KBM-7 (cell line): ENCODE measurements at regions not wholly inside any gene's neighbourhood (a gene's known extent, or its start where the extent isn't known, plus 50 kb on each side); places are given as distances from the start of the nearest gene placed in this dataset.

ENCODE experiments used
- DNase-seq: peaks from one replicate; pipeline ENCODE4 v3.0.0-alpha.2; 2015
- in situ Hi-C: fragments of 300-500 bp; cut with MboI; formaldehyde crosslinking; loops from 2 replicates; pipeline ENCODE4 v1.14.3; 2020; ENCODE audit warnings: low sequenced_read_pairs, low pct_unique_long_range_greater_than_20kb, mixed read lengths

- in situ Hi-C loops: no loop called here
- no peak for DNase-seq
Measured at GRCh38 chr9:106689089-106689488, 173.9 kb upstream of the ZNF462 start.

- DNase-seq: no peak
- in situ Hi-C loops: no loop called here
Measured at GRCh38 chr9:106691627-106692026, 171.3 kb upstream of the ZNF462 start.

GRCh38 chr9:106693558-106693957, 169.4 kb upstream of the ZNF462 start:
- DNase-seq: no peak
- in situ Hi-C loops: no loop called here

- in situ Hi-C loops: no loop called here
- DNase-seq: no peak
Measured at GRCh38 chr9:106696804-106697203, 166.2 kb upstream of the ZNF462 start.

GRCh38 chr9:106697390-106697749, 165.6 kb upstream of the ZNF462 start:
- in situ Hi-C loops: no loop called here
- DNase-seq: no peak

GRCh38 chr9:106697750-106698502, 165.0 kb upstream of the ZNF462 start:
- no peak for DNase-seq
- in situ Hi-C loops: no loop called here

- no peak for DNase-seq
- in situ Hi-C loops: no loop called here
Measured at GRCh38 chr9:106700676-106701075, 162.3 kb upstream of the ZNF462 start.

GRCh38 chr9:106701611-106702010, 161.4 kb upstream of the ZNF462 start:
- no peak for DNase-seq
- in situ Hi-C loops: no loop called here

GRCh38 chr9:106704056-106704615, 158.8 kb upstream of the ZNF462 start:
- in situ Hi-C loops: no loop called here
- no peak for DNase-seq

GRCh38 chr9:106707291-106707690, 155.7 kb upstream of the ZNF462 start:
- DNase-seq: no peak
- in situ Hi-C loops: no loop called here

- DNase-seq: no peak
- in situ Hi-C loops: no loop called here
Measured at GRCh38 chr9:106707738-106708474, 155.1 kb upstream of the ZNF462 start.

GRCh38 chr9:106708475-106709146, 154.4 kb upstream of the ZNF462 start:
- in situ Hi-C loops: no loop called here
- DNase-seq: no peak

GRCh38 chr9:106712279-106712678, 150.7 kb upstream of the ZNF462 start:
- no peak for DNase-seq
- in situ Hi-C loops: no loop called here

- in situ Hi-C loops: no loop called here
- no peak for DNase-seq
Measured at GRCh38 chr9:106713206-106713605, 149.8 kb upstream of the ZNF462 start.

GRCh38 chr9:106716820-106717219, 146.1 kb upstream of the ZNF462 start:
- in situ Hi-C loops: no loop called here
- no peak for DNase-seq

- no peak for DNase-seq
- in situ Hi-C loops: no loop called here
Measured at GRCh38 chr9:106717686-106718085, 145.3 kb upstream of the ZNF462 start.

GRCh38 chr9:106718936-106719335, 144.0 kb upstream of the ZNF462 start:
- DNase-seq: no peak
- in situ Hi-C loops: no loop called here

- no peak for DNase-seq
- in situ Hi-C loops: no loop called here
Measured at GRCh38 chr9:106722051-106722753, 140.8 kb upstream of the ZNF462 start.

GRCh38 chr9:106723926-106724325, 139.0 kb upstream of the ZNF462 start:
- in situ Hi-C loops: no loop called here
- no peak for DNase-seq
